Calu3 (cell line): ENCODE measurements at regions not wholly inside any gene's neighbourhood (a gene's known extent, or its start where the extent isn't known, plus 50 kb on each side); places are given as distances from the start of the nearest gene placed in this dataset.

Source experiments
- BruUV-seq: library from RNA; stranded (reverse); fragments of 400-500 nt; replicated peaks from 2 replicates; lab custom pipeline; 2021; lab: Mats Ljungman, UMichigan
- CTCF ChIA-PET: fragments of 300-600 bp; sonication (Branson Sonifier 250); formaldehyde crosslinking; loops from one replicate; lab custom pipeline; 2022; ENCODE audit warnings: antibody characterized with exemption; lab: Charles Lee
- DNase-seq: peaks from one replicate; pipeline ENCODE4 v3.0.0; 2022
- H3K27ac Mint-ChIP-seq: one replicate; pipeline ENCODE4 v1.8.0; 2022; ENCODE audit warnings: mixed read lengths; ENCODE audit not compliant: unreplicated experiment
- H3K27me3 Mint-ChIP-seq: one replicate; pipeline ENCODE4 v1.8.0; 2022; ENCODE audit warnings: mixed read lengths; ENCODE audit not compliant: unreplicated experiment
- H3K36me3 Mint-ChIP-seq: one replicate; pipeline ENCODE4 v1.8.0; 2022; ENCODE audit warnings: mild to moderate bottlenecking, moderate library complexity, mixed read lengths; ENCODE audit not compliant: insufficient read depth, unreplicated experiment
- H3K4me1 Mint-ChIP-seq: one replicate; pipeline ENCODE4 v1.8.0; 2022; ENCODE audit warnings: mild to moderate bottlenecking, low read depth, mixed read lengths; ENCODE audit not compliant: unreplicated experiment
- H3K4me3 Mint-ChIP-seq: one replicate; pipeline ENCODE4 v1.8.0; 2022; ENCODE audit warnings: mild to moderate bottlenecking, low read depth, moderate library complexity, mixed read lengths; ENCODE audit not compliant: unreplicated experiment
- H3K9me3 Mint-ChIP-seq: one replicate; pipeline ENCODE4 v1.8.0; 2022; ENCODE audit warnings: low read depth, mixed read lengths; ENCODE audit not compliant: unreplicated experiment
- CTCF ChIP-seq: fragments of 200-600 bp; IDR thresholded peaks from one replicate; pipeline ENCODE4 v1.8.0; 2022; ENCODE audit warnings: antibody characterized with exemption; ENCODE audit not compliant: unreplicated experiment
- intact Hi-C: fragments of 100-400 bp; cut with micrococcal nuclease; formaldehyde crosslinking; loops from one replicate; pipeline ENCODE4 v1.10.0; 2022; ENCODE audit not compliant: unreplicated experiment

GRCh38 chr6:62530985-62531384 is 245.0 kb upstream of the KHDRBS2 start:
- Mint-ChIP-seq H3K36me3 (no peaks in the 10 kb centered on the region), H3K27ac (no peak overlapping the region), H3K4me3 (no peak overlapping the region), H3K9me3 (peaks cover 8% of the 10 kb centered on the region), H3K27me3 (no peaks in the 10 kb centered on the region), H3K4me1 (no peaks in the 10 kb centered on the region)
- intact Hi-C loops = no loop called here
- no peak for TF ChIP-seq CTCF
- DNase-seq = no peak
- CTCF ChIA-PET = no interaction called here
- BruUV-seq = no TSS peak

GRCh38 chr6:62528894-62529526 is 243.0 kb upstream of the KHDRBS2 start:
- H3K4me3 Mint-ChIP-seq = no peak overlapping the region
- H3K27me3 Mint-ChIP-seq = no peaks in the 10 kb centered on the region
- no peak overlapping the region for H3K27ac Mint-ChIP-seq
- intact Hi-C loops = no loop called here
- H3K4me1 Mint-ChIP-seq = no peaks in the 10 kb centered on the region
- DNase-seq = no peak
- H3K9me3 Mint-ChIP-seq = peaks cover 5% of the 10 kb centered on the region
- CTCF ChIA-PET = no interaction called here
- no peaks in the 10 kb centered on the region for H3K36me3 Mint-ChIP-seq
- no peak for TF ChIP-seq CTCF
- no TSS peak for BruUV-seq

- intact Hi-C loops = no loop called here
- Mint-ChIP-seq H3K4me3 (no peak overlapping the region), H3K36me3 (no peaks in the 10 kb centered on the region), H3K4me1 (no peaks in the 10 kb centered on the region), H3K27me3 (no peaks in the 10 kb centered on the region), H3K9me3 (peaks cover 11% of the 10 kb centered on the region), H3K27ac (no peak overlapping the region)
- DNase-seq = no peak
- BruUV-seq = no TSS peak
- TF ChIP-seq CTCF = no peak
- CTCF ChIA-PET = no interaction called here
Measured at GRCh38 chr6:62523630-62524029, 237.6 kb upstream of the KHDRBS2 start.

GRCh38 chr6:62519574-62519973 is 233.5 kb upstream of the KHDRBS2 start:
- CTCF ChIA-PET = no interaction called here

More at GRCh38 chr6:62519574-62519973, 233.5 kb upstream of the KHDRBS2 start:
- Mint-ChIP-seq H3K36me3 (no peaks in the 10 kb centered on the region), H3K4me1 (no peaks in the 10 kb centered on the region), H3K9me3 (peaks cover 8% of the 10 kb centered on the region), H3K27ac (no peak overlapping the region), H3K27me3 (no peaks in the 10 kb centered on the region), H3K4me3 (no peak overlapping the region)
- no peak for TF ChIP-seq CTCF
- no TSS peak for BruUV-seq
- intact Hi-C loops = no loop called here
- no peak for DNase-seq
